HG03457 (cell line): ENCODE measurements at regions not wholly inside any gene's neighbourhood (a gene's known extent, or its start where the extent isn't known, plus 50 kb on each side); places are given as distances from the start of the nearest gene placed in this dataset.
"Not testable (repeated sequence)": the region's sequence is repeated elsewhere in the genome, so short reads cannot be mapped to it uniquely, and the experiment has no call there.

Experiments
- ATAC-seq: cut with Tn5 transposase; IDR thresholded peaks from one replicate; pipeline ENCODE4 v1.9.1; 2021; ENCODE audit warnings: moderate number of reproducible peaks; ENCODE audit not compliant: unreplicated experiment

DNA sequence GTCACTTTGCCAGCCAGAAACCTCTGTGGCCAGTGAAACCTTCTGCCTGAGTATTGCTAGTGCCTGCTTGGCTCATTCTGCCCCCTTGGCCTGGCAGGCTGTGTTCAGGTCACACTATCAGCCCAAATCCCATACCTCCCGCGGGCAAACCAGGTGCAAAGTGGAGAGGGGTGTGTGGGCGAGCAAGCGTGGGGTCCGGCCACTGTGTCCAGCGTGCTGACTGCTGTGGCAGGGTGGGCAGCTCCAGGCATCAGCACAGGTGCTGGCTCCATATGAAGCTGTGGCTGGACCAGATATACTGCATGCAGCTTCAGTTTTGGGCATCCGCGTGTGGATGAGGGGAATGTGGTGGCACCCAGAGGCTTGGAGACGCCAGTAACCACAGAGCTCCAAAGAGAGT, 576.5 kb upstream of the EDIL3 start:
- no peak for ATAC-seq

DNA sequence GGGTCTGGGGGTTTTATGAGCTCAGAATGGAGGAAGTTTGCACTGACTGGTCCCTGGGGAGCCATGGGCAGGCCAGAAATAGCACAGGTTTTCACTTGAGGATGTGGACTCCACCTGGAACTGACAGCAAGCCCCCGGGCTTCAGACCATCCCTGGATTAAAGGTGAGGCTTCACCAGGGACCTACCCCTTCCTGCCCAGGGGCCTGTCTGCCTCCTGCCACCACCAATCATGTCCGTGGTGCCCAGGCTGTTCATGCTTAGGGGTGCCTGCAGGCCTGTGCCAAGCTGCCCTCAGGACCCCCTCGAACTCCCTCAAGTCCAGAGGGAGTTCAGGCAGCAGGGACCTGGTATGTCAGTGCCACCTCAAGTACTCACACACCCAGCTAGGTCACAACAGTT, 577.2 kb upstream of the EDIL3 start:
- ATAC-seq, result no peak

DNA sequence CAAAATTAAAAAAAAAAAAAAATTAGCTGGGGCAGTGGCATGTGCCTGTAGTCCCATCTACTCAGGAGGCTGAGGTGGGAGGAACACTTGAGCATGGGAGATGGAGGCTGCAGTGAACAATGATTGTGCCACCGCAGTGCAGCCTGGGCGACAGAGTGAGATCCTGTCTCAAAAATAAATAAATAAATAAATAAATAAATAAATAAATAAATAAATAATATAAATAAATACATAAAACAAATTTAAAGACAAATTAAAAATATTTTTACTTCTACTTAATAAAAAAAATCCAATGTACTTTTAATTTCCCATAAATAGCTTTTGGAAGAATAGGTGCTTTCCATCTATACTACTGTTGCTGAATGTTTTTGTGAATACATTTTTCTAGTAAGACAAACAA, 598.4 kb upstream of the EDIL3 start:
- ATAC-seq, result no peak

DNA sequence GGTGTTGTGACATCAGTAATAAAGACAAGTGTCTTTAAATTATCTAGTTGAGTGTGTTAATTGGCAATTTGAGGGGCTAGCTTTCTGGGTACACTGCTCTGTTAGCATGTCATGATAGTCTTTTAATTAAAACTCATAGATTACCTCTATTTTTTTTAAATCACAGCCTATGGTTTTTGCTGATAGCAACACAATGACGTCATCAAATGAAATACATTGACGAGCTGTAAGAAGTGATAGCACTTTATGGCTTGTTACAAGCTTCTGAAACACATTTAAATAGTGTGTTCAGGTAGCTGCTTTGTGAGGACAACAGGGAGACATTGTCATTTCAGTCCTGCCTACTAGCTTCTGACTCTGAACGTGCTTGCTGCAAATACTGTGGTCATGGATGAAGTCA, 600.5 kb upstream of the EDIL3 start:
- ATAC-seq, result no peak

DNA sequence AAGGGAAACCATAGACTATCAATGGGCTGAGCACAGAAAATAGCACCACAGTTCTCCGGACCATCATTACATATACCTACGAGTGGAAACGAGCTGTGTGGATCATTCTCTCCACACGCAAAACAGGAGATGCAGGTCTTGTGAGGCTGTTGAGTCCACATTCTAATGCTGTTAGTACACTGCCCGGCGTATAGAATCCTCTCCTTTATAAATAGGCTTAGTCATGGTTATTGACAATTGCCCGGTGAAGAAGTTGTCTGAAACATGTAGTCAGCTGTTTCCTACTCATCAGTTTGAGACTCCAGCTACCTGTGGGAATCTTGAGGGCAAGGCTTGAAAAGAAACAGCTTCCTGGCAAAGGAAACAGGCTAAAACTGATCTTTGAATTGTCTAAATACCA, 602.0 kb upstream of the EDIL3 start:
- no peak for ATAC-seq

DNA sequence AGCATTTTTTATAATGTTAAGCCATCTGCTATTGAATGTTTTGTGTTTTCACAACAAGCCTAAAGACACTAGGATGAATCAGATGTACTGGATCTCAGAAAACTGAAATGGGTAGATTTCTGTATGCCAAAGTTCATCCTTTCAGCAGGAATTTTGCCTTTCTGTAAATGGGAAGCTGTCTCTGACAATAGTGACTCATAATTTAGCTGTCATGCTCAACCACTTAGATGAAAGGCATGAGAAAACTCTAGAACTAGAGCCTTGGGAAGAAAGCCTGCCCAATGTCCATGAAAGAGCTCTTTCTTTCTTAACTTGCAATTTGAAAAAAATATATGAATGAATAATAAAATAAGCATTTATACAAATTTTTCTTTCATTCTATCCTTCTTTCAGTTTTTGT, 616.0 kb upstream of the EDIL3 start:
- no peak for ATAC-seq

DNA sequence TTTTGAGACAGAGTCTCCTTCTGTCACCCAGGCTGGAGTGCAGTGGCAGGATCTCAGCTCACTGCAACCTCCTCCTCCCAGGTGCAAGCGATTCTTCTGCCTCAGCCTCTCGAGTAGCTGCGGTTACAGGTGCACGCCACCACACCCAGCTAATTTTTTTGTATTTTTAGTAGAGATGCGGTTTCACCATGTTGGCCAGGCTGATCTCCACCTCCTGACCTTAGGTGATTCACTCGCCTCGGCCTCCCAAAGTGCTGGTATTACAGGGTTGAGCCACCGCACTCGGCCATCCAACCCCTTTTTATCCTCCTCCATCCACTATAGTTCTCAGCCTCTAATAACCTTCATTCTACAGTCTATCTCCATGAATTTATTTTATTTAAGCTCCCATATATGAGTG, 617.3 kb upstream of the EDIL3 start:
- not testable (repeated sequence) for ATAC-seq

DNA sequence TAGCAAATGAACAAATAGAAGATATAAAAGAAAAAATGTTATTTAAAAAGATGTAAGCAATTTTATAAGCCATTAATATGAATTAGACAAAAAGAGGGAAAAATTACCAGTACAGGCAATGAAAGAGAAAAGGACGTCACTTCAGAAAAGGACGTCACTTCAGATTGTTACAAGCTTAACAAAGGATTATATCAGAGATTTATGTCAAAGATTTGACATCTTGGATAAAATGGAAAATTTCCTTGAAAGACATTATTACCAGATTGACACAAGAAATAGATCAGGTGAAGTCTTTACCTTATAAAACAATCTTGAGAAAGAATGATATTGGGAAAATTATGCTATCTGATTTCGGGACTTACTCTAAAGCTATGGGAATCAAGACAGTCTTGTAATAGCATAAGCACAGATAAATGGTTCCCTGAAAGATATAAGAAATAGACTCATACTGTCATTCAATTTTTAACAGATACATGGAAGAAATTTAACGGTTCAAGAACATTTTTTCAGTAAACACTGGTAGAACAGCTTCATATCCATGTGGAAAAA, 625.4 kb upstream of the EDIL3 start:
- ATAC-seq, result no peak

DNA sequence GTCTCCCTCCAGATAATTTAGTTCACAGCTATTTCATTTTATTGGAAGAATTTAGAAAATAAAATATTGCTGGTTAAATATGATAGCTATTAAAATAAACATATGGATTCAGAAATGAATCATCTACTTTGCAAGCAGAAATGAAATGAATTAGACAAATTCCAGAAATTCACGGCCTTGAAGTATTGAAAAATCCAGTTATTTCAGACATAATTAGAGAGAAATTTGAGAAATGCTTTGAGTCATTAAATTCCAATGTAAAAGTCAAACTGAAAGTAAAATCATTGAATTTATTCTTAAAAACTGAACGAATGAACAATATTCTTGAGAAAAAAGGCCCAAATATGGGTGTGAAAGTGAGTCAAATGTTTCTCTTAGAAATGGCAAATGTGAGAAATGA, 632.6 kb upstream of the EDIL3 start:
- no peak for ATAC-seq

DNA sequence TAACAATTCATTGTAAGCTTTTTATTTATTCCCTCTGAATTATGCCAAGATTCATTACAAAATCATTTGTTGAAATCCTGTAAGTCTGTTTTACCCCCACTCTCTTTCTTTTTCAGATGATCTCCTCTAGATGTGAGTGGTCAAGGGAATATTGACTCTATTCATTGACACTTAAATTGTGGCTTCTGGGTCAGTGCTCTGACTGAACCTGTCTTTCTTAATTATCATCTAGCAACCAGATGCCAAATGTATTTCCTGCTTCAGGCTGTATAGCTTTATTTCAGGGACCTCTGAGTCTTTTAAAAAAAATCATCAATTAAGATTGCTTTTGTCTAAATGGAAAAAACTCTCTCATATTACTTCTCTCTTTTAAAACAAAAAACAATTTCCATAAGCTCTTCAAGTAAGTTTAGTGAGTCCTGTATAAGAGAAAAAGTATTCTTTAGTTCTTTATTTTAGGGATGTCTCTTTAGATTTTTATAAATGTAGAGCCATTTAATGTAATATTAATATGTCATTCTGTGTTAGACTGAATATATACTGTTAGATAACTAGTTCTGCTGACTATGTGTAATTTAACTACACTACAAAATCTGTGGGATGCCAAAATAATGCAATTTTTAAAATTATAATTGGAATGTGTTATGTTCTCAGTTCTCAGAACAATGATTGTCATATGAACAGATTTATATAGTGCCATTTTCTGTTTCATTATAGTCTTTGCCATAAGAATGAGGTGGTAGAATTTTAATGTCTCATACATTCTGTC, 645.8 kb upstream of the EDIL3 start:
- no peak for ATAC-seq

DNA sequence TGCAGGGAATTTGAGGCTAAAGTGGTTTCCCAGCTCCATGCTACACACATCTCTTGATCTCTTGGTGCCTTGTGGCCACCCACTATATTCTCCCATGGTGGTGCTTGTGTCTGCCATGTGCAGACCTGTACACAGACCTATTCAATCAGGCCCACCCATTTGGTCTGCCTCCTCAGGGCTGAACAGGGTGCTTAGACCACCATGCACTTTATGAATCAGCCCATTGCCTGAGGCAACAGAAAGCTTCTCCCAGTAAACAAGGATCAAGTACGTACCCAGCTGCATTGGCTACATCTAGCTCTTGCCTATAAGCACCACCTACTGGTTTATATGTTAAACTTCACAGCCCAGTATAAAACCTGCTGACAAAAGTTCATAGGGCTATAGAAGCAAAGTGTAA, 664.3 kb upstream of the EDIL3 start:
- ATAC-seq, result no peak

DNA sequence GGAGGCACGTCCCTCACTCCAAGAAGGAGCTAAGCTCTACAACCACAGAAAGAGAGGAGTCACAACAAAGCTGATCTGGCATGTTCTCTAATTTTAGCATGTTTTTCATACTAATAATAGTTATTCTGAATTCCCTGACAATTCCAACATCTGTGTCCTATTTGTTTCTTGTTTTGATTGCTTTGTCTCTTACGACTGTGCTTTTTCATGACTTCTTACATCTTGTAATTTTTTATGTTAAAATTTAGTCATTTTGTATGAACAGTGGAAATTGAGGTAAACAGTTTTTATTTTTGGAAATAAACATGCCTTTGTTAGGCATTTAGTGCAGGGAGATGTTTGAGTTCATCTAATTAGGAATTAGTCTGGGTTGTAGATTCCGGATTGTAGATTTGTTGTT, 668.1 kb upstream of the EDIL3 start:
- no peak for ATAC-seq

DNA sequence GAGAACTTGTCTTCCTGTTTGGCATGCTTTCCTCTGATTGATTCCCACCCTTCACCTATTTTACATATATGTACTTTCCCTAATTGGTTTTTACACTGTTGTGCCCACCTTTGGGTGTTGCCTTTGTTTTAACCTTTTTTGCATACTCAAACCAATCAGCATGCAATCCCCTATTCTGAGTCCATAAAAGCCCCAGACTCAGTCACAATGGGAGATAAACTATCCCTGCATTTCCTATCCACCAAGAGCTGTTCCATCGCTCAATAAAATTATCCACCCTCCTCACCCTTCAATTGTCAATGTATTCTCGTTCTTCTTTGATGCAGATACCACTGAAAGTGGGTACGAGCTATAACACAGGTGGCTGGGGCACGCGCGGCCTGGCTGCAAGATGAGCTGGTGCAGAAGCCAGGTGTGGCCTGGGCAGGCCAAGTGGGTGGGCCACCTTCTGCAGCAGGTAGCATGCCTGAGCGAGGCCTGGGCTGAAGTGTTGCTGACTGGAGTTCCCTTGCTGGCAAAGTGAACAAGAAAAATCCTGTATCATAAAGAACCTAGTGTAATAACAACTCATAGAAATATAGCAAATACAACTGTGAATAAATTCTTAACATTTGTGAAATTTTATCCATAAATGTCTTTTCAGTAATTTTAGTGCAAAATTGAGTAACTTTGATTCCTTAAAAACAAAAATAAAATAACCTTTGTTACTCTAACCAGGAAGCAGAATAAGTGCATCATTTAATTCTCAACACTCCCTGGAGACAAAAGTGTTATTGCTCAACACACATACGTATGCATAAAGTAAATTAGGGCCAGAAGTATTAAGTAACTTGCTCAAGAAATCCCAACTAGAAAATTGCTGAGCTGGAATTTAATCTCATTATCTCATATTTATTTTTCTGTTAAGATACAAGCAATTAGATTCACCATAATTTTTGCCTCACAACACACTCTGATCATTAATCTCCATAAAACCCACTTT, 685.3 kb upstream of the EDIL3 start:
- ATAC-seq, result no peak

DNA sequence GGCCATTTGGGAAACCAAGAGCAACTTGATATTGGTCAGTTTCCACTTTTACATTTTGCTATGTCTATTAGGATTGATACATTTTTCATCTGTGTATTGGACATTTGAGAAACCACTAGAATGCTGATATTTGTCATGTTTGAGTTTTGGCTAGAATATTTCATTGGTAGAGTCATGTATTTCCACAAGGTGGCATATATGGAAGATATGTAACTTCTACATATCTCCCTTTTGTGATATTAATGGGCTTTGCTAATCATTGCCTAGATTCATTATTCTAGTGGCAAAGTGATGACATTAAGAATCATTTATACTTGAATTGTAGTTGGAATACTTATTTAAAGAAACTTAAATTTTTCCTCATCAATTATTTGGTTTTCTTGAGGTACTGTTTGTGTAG, 692.9 kb upstream of the EDIL3 start:
- ATAC-seq, result no peak

DNA sequence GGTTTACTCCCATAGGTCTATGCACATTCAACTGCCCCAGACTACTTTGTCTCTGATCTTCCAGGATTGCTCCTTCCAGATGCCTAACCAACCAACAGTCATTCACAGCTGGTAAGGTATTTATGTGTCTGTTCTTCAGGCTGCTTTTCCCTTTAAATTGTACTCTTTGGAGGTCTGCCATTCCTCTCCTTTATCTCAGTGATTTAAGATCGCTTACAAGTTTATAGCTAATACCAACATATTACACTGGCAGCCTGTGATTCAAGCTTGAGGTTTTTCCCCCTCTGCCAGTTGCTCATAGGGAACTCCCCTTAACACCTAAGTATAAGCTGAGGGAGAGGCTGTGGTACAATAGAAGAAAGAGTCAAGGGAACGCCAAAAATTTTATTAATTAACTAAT, 711.7 kb upstream of the EDIL3 start:
- ATAC-seq, result no peak

DNA sequence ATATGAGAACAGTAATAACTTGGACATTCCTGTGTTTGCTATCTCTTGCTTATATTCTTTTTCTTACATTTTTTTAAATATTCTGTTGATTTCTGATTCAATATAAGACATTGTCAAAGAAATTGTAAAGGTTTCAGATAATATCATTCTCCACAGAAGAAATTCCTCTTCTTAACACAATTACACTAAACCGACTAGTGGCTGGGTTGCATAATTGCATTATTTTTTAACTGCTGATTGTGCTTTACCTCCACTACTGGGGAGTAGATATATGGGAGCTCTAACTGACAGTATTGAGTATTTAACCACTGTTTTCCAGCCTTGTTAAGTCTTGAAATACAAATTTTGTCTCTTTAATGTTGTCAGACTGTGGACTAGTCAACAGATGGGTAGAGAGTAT, 723.8 kb upstream of the EDIL3 start:
- no peak for ATAC-seq

DNA sequence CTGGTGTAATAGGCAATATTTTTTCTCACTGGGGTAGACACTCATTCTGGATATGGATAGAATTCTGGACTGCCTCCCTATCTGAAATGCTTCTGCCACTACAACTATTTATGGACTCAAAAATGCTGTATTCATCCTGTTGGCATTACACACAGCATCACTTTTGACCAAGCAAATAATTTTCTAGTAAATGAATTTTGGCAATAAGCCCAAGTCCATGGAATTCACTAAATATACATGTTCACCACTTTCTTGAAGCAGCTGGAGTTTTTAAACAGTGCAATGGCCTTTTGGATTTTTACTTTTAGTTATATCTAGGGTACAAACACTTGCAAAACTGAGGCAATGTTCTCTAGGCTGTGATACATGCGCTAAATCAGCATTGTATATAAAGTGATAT, 724.9 kb upstream of the EDIL3 start:
- ATAC-seq, result no peak

DNA sequence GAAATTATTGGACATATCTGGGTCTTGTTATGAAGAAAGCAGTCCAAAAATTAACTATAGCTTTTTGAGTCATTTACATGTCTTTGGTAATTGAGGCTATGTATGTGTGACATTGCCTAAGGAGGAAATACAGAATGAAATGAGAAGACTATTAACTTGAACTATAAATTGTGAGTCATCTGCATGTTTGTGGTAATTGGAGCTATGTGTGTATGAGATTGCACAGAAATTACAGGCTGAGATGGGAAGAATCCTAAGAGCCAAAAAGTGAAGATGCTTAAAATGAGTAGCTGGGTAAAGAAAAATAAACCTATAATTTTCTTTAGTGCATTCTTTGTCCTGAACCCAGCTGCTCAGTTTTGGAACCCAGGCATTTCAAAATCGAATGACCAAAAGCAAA, 747.6 kb upstream of the EDIL3 start:
- ATAC-seq, result no peak

DNA sequence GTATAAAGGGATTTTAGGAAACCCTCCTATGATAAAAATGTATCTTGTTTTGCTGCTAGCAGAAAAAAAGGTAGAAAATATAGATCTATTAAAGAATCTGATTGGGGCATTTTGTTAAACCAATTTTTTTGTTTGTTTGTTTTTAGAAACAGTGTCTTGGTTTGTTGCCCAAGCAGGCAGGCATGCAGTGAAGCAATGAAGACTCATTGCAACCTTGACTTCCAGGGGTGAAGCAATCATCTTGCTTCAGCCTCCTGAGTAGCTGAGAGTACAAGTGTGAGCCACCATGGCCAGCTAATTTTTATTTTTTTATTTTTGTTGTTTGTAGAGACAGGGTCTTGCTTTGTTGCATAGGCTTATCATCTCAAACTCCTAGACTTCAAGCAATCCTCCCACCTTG, 755.8 kb upstream of the EDIL3 start:
- ATAC-seq, result no peak

DNA sequence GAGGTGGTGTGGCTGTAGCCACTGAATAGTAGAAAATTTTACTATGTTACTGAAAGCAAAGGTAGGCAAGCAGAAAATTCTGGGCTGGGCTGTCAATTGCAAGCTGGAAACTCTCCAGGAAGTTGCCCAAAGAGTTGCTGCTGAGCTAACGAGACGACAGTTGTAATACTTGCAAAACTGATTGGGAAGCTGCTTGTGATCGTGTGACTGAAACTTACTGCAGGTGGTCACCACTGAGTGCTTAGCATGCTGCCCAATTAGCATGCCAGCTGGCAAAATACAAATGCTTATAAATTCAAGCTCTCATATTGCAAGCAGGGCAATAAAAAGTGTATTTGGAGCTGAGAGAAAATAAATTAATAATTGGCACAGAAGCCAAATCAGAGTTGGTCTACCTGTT, 758.5 kb upstream of the EDIL3 start:
- ATAC-seq, result no peak

DNA sequence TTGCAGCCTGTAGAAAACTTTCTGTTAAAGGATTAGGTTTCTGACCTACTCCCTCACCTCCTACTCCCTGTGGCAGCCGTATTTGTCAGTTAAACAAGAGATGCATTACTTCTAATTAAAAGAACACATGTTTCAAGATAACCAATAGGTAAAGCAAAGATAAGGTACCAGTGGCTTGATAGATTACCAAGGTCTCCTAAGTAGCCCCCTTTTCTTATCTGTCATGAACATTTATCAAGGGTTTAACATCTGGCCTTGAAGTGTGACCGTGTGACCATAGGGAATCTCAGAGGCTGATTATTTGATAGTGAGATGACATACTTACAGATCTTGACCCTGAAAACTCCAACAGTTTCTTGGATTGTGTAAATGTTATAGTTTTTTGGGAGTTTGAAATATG, 764.0 kb upstream of the EDIL3 start:
- no peak for ATAC-seq

DNA sequence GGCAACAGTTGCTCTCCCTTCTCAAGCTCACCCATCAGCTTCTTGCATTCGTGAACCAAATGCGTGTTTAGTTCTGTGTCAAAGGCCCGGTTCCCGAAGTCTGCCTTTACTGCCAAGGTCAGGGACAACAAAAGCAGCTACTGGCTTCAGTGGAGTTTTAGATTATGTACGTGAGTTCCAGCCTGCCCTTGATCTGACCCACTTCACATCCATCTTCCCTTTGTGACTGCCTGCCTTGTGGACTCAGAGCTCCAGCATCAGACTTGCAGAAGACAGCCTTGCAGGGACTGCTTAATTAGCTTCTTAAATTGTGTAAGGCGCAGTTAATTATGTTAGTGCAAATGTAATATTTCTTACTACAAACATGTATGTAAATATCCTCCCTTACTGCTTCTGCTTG, 774.7 kb upstream of the EDIL3 start:
- ATAC-seq, result no peak
